ENCODE measurements at regions not wholly inside any gene's neighbourhood (a gene's known extent, or its start where the extent isn't known, plus 50 kb on each side); places are given as distances from the start of the nearest gene placed in this dataset.

DNA sequence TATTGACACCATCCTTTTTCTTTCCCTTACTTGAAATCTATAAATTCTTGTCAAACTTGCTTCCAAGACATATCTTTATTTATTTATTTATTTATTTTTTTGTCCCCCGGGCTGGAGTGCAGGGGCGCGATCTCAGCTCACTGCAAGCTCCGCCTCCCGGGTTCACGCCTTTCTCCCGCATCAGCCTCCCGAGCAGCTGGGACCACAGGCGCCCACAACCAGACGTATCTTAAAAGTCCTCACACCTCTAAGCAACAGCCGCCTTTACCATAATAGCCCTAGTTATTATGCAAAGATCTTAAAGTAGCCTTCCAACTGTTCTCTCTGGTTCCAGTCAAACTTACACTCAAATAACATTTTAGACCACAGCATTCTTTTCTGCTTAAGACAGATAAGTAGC lies 657.0 kb upstream of the B3GAT1 start (continued):
- TF ChIP-seq, protein P1, sequence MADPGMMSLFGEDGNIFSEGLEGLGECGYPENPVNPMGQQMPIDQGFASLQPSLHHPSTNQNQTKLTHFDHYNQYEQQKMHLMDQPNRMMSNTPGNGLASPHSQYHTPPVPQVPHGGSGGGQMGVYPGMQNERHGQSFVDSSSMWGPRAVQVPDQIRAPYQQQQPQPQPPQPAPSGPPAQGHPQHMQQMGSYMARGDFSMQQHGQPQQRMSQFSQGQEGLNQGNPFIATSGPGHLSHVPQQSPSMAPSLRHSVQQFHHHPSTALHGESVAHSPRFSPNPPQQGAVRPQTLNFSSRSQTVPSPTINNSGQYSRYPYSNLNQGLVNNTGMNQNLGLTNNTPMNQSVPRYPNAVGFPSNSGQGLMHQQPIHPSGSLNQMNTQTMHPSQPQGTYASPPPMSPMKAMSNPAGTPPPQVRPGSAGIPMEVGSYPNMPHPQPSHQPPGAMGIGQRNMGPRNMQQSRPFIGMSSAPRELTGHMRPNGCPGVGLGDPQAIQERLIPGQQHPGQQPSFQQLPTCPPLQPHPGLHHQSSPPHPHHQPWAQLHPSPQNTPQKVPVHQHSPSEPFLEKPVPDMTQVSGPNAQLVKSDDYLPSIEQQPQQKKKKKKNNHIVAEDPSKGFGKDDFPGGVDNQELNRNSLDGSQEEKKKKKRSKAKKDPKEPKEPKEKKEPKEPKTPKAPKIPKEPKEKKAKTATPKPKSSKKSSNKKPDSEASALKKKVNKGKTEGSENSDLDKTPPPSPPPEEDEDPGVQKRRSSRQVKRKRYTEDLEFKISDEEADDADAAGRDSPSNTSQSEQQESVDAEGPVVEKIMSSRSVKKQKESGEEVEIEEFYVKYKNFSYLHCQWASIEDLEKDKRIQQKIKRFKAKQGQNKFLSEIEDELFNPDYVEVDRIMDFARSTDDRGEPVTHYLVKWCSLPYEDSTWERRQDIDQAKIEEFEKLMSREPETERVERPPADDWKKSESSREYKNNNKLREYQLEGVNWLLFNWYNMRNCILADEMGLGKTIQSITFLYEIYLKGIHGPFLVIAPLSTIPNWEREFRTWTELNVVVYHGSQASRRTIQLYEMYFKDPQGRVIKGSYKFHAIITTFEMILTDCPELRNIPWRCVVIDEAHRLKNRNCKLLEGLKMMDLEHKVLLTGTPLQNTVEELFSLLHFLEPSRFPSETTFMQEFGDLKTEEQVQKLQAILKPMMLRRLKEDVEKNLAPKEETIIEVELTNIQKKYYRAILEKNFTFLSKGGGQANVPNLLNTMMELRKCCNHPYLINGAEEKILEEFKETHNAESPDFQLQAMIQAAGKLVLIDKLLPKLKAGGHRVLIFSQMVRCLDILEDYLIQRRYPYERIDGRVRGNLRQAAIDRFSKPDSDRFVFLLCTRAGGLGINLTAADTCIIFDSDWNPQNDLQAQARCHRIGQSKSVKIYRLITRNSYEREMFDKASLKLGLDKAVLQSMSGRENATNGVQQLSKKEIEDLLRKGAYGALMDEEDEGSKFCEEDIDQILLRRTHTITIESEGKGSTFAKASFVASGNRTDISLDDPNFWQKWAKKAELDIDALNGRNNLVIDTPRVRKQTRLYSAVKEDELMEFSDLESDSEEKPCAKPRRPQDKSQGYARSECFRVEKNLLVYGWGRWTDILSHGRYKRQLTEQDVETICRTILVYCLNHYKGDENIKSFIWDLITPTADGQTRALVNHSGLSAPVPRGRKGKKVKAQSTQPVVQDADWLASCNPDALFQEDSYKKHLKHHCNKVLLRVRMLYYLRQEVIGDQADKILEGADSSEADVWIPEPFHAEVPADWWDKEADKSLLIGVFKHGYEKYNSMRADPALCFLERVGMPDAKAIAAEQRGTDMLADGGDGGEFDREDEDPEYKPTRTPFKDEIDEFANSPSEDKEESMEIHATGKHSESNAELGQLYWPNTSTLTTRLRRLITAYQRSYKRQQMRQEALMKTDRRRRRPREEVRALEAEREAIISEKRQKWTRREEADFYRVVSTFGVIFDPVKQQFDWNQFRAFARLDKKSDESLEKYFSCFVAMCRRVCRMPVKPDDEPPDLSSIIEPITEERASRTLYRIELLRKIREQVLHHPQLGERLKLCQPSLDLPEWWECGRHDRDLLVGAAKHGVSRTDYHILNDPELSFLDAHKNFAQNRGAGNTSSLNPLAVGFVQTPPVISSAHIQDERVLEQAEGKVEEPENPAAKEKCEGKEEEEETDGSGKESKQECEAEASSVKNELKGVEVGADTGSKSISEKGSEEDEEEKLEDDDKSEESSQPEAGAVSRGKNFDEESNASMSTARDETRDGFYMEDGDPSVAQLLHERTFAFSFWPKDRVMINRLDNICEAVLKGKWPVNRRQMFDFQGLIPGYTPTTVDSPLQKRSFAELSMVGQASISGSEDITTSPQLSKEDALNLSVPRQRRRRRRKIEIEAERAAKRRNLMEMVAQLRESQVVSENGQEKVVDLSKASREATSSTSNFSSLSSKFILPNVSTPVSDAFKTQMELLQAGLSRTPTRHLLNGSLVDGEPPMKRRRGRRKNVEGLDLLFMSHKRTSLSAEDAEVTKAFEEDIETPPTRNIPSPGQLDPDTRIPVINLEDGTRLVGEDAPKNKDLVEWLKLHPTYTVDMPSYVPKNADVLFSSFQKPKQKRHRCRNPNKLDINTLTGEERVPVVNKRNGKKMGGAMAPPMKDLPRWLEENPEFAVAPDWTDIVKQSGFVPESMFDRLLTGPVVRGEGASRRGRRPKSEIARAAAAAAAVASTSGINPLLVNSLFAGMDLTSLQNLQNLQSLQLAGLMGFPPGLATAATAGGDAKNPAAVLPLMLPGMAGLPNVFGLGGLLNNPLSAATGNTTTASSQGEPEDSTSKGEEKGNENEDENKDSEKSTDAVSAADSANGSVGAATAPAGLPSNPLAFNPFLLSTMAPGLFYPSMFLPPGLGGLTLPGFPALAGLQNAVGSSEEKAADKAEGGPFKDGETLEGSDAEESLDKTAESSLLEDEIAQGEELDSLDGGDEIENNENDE (IDR thresholded peaks at IDR 0.05; ENCODE audit: insufficient replicate concordance, low read length) = no peak
- TF ChIP-seq CREB1 (IDR thresholded peaks at IDR 0.05) (no peak), SRF (IDR thresholded peaks at IDR 0.05; ENCODE audit: low read depth, low read length) (no peak)
